Tibial nerve (tissue), 4 donors: ENCODE measurements at regions not wholly inside any gene's neighbourhood (a gene's known extent, or its start where the extent isn't known, plus 50 kb on each side); places are given as distances from the start of the nearest gene placed in this dataset.

Source experiments
- EP300 ChIP-seq, 2 donors: sonication (generic); formaldehyde crosslinking; IDR thresholded peaks; one replicate each; pipeline ENCODE4 v1.6.1; 2017; ENCODE audit warnings: antibody characterized with exemption in 2 of 2, mild to moderate bottlenecking in 1 of 2
- TF ChIP-seq, protein P1 (sequence below), 5 experiments: fragments of 200-600 bp in 3 of 5; fragments of 450-650 bp in 2 of 5; sonication (generic) in 3 of 5; IDR thresholded peaks; one replicate each; pipeline ENCODE4 v1.5.1; 2016 to 2019; ENCODE audit warnings: antibody characterized with exemption in 5 of 5, mild to moderate bottlenecking in 3 of 5, moderate library complexity in 2 of 5

DNA sequence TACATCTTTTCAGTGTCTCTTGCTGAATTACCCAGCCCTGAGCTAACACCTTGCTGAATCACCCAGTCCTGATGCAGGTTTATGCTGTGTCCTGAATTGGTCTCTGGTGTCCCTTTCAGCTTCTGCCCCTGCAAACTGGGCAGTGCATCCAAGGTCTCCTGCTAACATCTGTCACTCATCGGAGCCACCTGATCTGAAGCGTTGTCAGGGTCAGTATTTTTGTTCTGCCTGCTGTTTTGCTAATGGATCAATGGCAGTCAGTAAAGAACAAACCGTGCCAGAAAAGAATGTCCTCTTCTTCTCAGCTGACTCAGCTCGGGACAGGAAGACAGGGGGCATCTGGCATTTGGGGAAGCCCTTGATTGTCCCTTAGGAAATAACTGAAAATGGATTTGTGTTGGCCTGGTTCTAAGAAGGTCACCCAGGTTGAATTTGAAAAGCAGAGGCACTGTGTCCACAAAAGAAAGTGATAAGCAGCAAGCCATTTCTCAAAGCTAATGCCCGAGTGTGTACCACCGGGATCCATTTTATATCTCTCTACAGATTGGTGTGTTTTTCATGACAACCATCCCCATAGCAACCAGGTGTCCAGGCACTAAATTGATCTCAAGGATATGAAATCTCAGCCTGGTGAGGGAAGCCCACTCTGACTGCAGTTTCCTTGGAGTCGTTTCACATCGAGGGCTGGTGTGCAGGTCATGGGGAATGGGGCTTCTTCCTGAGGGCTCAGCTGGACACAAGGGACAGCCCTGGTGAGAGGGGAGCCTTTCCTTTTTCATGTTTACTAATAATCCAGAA is 109.7 kb upstream of the IRF2BP2 start:
- TF ChIP-seq EP300 (IDR thresholded peaks at IDR 0.05), result peak; percentile 21 to 38
- TF ChIP-seq, protein P1, sequence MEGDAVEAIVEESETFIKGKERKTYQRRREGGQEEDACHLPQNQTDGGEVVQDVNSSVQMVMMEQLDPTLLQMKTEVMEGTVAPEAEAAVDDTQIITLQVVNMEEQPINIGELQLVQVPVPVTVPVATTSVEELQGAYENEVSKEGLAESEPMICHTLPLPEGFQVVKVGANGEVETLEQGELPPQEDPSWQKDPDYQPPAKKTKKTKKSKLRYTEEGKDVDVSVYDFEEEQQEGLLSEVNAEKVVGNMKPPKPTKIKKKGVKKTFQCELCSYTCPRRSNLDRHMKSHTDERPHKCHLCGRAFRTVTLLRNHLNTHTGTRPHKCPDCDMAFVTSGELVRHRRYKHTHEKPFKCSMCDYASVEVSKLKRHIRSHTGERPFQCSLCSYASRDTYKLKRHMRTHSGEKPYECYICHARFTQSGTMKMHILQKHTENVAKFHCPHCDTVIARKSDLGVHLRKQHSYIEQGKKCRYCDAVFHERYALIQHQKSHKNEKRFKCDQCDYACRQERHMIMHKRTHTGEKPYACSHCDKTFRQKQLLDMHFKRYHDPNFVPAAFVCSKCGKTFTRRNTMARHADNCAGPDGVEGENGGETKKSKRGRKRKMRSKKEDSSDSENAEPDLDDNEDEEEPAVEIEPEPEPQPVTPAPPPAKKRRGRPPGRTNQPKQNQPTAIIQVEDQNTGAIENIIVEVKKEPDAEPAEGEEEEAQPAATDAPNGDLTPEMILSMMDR (IDR thresholded peaks at IDR 0.05), result no peak
